ENCODE measurements at regions not wholly inside any gene's neighbourhood (a gene's known extent, or its start where the extent isn't known, plus 50 kb on each side); places are given as distances from the start of the nearest gene placed in this dataset.
A peak's percentile ranks its signal among the peaks of the same experiment; 100 is the strongest.

- no peak for DNase-seq (ENCODE audit: low spot score)
Observed at GRCh38 chr6:165082636-165083035, 226.8 kb downstream of the C6orf118 start.

- DNase-seq (ENCODE audit: low spot score), result no peak
Observed at GRCh38 chr6:165081944-165082532, 227.4 kb downstream of the C6orf118 start.

GRCh38 chr6:165077876-165078275 lies 231.5 kb downstream of the C6orf118 start:
- DNase-seq (ENCODE audit: low spot score), result no peak

- no peak for DNase-seq (ENCODE audit: low spot score)
Observed at GRCh38 chr6:165071906-165072305, 237.5 kb downstream of the C6orf118 start.

- no peak for DNase-seq (ENCODE audit: low spot score)
Observed at GRCh38 chr6:165060720-165061119, 248.7 kb downstream of the C6orf118 start.

GRCh38 chr6:165059032-165059431 lies 250.4 kb downstream of the C6orf118 start:
- DNase-seq (ENCODE audit: low spot score), result no peak

GRCh38 chr6:165056292-165056691 lies 253.1 kb downstream of the C6orf118 start:
- no peak for DNase-seq (ENCODE audit: low spot score)

GRCh38 chr6:165055231-165055630 lies 254.2 kb downstream of the C6orf118 start:
- peak; percentile 15 for DNase-seq (ENCODE audit: low spot score)

- no peak for DNase-seq (ENCODE audit: low spot score)
Observed at GRCh38 chr6:165052561-165053480, 256.6 kb downstream of the C6orf118 start.

GRCh38 chr6:165049362-165049761 lies 260.0 kb downstream of the C6orf118 start:
- no peak for DNase-seq (ENCODE audit: low spot score)

GRCh38 chr6:165047952-165048351 lies 261.5 kb downstream of the C6orf118 start:
- no peak for DNase-seq (ENCODE audit: low spot score)

GRCh38 chr6:165045631-165046030 lies 263.8 kb downstream of the C6orf118 start:
- no peak for DNase-seq (ENCODE audit: low spot score)

- no peak for DNase-seq (ENCODE audit: low spot score)
Observed at GRCh38 chr6:165042912-165043311, 266.5 kb downstream of the C6orf118 start.

GRCh38 chr6:165040440-165040839 lies 269.0 kb downstream of the C6orf118 start:
- no peak for DNase-seq (ENCODE audit: low spot score)

GRCh38 chr6:165034271-165034741 lies 275.1 kb downstream of the C6orf118 start:
- DNase-seq (ENCODE audit: low spot score), result no peak

- DNase-seq (ENCODE audit: low spot score), result no peak
Observed at GRCh38 chr6:165031502-165031901, 277.9 kb downstream of the C6orf118 start.

GRCh38 chr6:165025040-165025439 lies 284.4 kb downstream of the C6orf118 start:
- no peak for DNase-seq (ENCODE audit: low spot score)

- DNase-seq (ENCODE audit: low spot score), result no peak
Observed at GRCh38 chr6:165019681-165020080, 289.7 kb downstream of the C6orf118 start.

GRCh38 chr6:165015676-165016075 lies 293.7 kb downstream of the C6orf118 start:
- no peak for DNase-seq (ENCODE audit: low spot score)

GRCh38 chr6:165013701-165014100 lies 295.7 kb downstream of the C6orf118 start:
- no peak for DNase-seq (ENCODE audit: low spot score)

GRCh38 chr6:165012183-165012582 lies 297.2 kb downstream of the C6orf118 start:
- DNase-seq (ENCODE audit: low spot score), result no peak

GRCh38 chr6:165010556-165011535 lies 298.6 kb downstream of the C6orf118 start:
- DNase-seq (ENCODE audit: low spot score), result peak; percentile 25

All from SW480 (cell line).